HG02642 (cell line): ENCODE measurements at regions not wholly inside any gene's neighbourhood (a gene's known extent, or its start where the extent isn't known, plus 50 kb on each side); places are given as distances from the start of the nearest gene placed in this dataset.

Experiments used
- ATAC-seq: cut with Tn5 transposase; IDR thresholded peaks from one replicate; pipeline ENCODE4 v1.9.1; 2021; ENCODE audit warnings: mild to moderate bottlenecking; ENCODE audit not compliant: unreplicated experiment, poor library complexity

DNA sequence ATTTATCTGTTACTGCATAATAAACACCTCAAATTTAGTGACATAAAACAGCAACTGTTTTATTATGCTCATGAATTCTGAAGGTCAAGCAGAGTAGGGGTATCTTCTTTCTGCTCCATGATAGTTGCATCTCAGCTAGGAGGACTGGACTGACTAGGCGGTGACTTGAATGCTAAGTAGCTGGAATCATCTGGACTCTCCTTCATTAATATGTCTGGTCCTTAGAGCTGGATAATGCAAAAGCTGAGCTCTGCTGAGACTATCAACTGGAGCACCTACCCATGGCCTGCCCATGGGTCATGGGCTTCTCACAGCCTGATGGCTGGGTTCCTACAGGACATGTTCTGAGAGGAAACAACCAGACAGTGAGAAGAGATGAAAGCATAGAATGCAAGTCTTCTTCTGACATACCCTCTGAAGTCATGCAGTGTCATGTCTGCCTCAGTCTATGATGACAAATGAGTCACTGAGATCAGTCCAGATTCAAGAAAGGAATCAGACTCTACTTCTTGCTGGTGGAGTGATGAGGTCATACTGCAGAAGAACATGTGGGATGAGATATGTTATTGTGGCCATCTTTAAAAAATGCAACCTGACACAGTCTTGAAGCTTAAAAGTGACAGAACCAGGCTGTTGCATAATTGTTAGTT is 174.2 kb upstream of the OSR1 start:
- ATAC-seq: no peak

GRCh38 chr2:19529677-19530076 is 171.3 kb upstream of the OSR1 start:
- no peak for ATAC-seq

DNA sequence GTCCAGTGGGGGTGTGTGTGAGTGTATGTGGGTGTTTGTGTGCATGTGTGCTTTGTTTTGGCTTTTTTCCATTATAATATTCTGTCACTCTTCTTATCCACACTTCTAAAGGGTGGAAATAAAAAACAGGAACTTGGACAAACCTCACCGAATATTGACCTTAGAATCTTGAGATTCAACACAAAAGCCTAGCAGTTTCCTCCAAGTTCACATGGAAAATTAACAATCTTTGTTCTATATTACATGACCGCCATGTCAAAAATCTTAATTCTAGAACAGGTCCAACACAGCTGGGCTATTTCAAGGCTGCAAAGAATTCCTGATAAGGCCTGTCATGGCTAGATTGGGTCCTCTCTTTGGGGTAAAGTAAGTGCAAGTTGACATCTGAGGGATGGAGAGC is 169.3 kb upstream of the OSR1 start:
- ATAC-seq: no peak

GRCh38 chr2:19525313-19525712 is 166.9 kb upstream of the OSR1 start:
- ATAC-seq: no peak

- no peak for ATAC-seq
These were observed 160.6 kb upstream of the OSR1 start for GRCh38 chr2:19519045-19519444.

GRCh38 chr2:19507137-19507536 is 148.7 kb upstream of the OSR1 start:
- ATAC-seq: no peak

GRCh38 chr2:19505199-19506136 is 147.0 kb upstream of the OSR1 start:
- ATAC-seq: no peak

DNA sequence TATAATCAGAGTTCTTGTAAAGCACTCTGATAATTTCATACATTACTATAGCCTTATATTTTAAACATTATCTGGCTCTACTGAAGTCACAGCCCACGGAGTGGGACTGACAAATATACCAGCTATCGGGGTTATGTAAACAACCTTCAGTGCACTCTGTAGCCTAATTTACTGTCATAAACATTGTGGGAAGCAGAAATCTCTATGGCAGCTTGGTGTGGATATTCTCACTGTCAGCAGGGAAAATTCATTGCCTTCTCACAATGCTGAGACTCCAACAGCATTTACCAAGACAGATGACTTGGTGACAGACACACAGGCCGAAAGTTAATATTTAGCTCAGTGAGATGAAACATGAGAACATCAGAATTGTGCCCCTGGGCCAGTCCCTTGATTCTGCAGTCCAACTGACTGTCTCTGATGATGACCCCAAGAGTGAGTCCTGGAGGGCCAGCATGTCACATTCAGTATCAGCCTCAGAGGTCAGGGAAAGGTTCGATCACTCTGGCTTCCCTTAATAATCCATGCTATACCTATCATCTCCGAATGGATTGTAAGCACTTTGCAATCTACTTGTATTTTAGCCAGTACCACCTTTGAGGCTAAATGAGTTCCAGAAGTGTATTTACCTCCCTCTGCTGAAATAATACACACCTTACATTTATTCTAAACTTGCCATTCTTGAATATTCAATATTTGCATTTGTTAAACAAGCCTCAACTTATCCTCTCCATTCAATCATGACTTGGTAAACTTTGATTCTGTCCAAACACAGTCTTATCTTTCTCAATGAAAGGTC is 146.2 kb upstream of the OSR1 start:
- no peak for ATAC-seq

DNA sequence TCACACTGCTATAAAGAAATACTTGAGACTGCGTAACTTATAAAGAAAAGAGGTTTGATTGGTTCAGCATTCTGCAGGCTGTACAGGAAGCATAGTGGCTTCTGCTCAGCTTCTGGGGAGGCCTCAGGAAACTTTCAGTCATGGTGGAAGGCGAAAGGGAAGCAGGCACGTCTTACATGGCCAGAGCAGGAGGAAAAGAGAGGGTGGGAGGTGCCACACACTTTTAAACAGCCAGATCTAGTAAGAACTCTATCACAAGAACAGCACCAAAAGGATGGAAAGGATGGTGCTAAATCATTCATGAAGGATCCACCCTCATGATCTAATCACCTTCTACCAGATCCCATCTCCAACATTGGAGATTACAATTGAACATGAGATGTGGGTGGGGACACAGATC is 145.5 kb upstream of the OSR1 start:
- ATAC-seq: no peak

GRCh38 chr2:19503406-19503805 is 145.0 kb upstream of the OSR1 start:
- ATAC-seq: no peak

DNA sequence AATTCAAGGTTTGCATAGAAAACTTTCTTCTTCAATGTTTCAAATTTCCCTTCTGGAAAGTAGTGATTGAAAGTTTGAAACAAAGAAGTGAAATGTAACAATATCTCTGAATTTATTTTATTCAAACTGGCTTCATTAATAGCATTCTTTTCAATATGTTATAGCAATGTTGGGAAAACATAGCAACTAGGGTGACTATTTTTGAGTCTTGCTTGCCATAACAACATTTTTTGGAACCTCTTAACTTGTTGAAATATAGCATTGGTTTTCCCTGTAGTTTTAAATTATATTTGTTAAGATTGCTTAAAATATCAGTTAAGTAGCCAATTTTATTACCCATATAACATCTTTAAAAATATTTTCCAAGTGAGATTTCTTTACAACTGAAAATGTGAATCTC is 141.7 kb upstream of the OSR1 start:
- ATAC-seq: no peak

- ATAC-seq: no peak
These were observed 138.2 kb upstream of the OSR1 start for GRCh38 chr2:19496646-19497045.

DNA sequence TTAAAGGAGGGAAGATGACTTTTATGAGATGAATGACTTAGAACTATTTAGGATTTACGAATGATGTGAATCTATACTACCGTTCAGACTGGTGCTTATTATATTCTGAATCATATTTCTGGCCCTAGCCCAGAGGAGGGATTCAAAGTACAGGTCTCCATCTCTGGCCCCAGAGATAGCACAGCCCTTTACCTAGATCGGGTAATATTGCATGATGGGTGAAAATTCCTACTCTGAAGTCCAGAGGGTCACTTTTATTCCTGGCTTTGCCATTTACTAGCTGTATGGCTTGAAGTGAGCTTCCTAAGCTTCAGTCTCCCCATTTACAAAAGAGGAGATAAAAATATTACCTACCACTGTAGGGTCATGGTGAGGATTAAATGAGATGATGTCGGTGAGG is 135.8 kb upstream of the OSR1 start:
- ATAC-seq: no peak

- ATAC-seq: no peak
These were observed 133.4 kb upstream of the OSR1 start for GRCh38 chr2:19491796-19492195.

DNA sequence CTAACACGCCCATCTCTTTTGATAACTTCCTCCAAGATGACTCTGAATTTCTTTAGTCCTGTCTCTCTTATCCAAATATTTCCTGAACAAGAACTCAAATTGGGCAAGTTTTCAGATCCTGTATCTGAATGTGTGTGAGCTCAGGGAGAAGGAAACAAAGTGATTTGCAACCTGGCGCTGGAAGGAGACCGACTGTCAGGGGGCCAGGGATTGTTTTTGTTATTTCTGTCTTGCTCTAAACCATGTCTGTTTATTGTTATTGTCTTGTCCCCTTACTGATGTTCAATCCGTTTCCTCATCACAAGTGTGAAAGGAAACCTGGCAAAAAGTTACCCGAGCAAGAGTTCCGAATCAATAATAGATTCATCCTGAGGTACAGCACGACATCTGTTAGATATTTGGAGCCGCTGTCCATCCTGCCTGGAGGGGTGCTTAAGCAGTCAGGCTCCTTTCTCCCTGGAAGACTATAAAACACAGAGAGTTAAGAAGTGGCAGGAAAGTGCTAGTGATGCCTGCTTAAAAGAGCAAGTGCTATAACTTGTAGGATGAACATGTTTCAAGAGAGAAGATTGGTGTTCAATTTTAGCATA is 132.5 kb upstream of the OSR1 start:
- no peak for ATAC-seq

DNA sequence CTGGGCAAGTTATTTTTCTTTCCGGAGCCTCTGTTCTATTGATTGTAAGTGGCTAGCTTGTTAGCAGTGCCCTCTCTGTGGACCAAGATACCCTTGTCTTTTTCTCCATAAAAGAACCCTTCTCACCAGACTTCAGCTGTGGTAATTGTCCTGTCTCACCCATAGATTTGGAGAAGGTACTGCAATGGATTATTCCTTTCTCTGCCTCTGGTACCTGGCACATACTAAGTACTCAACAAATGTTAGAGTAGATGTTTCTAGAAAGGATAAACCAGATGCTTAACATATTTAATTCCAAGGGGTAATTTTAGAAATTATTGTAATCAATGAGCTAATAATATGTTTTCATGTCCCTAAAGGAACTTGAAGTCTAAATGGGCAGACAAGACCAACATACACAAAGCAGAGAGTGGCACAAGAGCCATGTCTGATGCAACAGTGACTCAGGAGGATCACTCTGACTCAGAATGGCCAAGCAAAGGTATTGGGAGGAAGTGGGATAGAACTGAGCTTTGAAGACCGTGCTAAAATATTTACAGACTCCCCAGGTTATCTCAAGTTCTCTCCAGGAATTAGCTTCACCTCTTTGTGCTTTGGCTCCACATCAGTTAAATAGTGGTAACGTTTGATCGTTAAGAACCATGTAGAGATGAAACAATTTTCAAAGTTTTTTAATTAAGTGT is 129.7 kb upstream of the OSR1 start:
- peak; percentile 90 for ATAC-seq

DNA sequence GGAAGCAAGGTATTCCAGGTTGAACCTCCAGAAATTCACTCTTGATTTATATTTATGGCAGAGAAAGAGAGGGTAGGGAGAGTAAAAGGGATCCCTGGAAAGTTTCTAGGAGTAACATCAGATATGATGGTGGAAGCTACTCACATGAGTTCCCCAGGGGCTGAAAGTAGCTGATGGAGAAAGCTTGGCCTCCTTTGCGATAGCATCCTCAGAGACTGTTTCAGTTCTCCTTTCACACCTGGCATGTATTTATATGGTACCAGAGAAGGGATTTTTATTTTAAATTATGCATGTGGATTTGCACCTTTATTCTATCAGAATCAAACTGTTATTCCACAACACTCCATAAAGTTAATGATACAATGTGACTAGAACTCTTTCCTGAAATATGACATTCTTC is 126.3 kb upstream of the OSR1 start:
- peak; percentile 58 for ATAC-seq

- no peak for ATAC-seq
These were observed 122.2 kb upstream of the OSR1 start for GRCh38 chr2:19480673-19481072.

- ATAC-seq: no peak
These were observed 121.2 kb upstream of the OSR1 start for GRCh38 chr2:19479666-19480065.

DNA sequence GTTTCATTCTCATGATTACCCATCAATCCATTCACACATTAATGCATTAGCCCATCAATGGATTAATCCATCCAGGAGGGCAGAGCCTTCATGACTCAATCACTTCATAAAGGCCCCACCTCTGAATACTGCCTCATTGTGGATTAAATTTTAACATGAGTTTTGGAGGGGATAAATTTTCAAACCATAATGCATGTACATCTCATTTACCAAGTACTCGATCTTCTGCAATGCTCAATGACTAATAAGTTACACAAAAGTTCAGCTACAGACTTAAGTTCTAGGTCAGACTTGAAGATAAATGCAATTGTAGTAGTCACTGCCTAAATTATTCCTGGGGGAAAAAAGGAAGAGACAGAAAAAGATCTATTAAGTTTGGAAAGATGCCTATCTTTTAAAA is 120.0 kb upstream of the OSR1 start:
- ATAC-seq: no peak
